ENCODE measurements at regions not wholly inside any gene's neighbourhood (a gene's known extent, or its start where the extent isn't known, plus 50 kb on each side); places are given as distances from the start of the nearest gene placed in this dataset.
"Not testable (repeated sequence)": the region's sequence is repeated elsewhere in the genome, so short reads cannot be mapped to it uniquely, and the experiment has no call there.

GRCh38 chr5:124105326-124105725, 593.3 kb downstream of the CSNK1G3 start:
- H3K27ac Mint-ChIP-seq: no peak overlapping the region
- no peak overlapping the region for H3K4me3 Mint-ChIP-seq
- no peaks in the 10 kb centered on the region for H3K36me3 Mint-ChIP-seq
- DNase-seq (ENCODE audit: low spot score in 2 of 2) (no peak), ATAC-seq (ENCODE audit: low read depth) (no peak)
- H3K9me3 Mint-ChIP-seq: no peaks in the 10 kb centered on the region
- H3K27me3 Mint-ChIP-seq: no peaks in the 10 kb centered on the region
- no peaks in the 10 kb centered on the region for H3K4me1 Mint-ChIP-seq

DNA sequence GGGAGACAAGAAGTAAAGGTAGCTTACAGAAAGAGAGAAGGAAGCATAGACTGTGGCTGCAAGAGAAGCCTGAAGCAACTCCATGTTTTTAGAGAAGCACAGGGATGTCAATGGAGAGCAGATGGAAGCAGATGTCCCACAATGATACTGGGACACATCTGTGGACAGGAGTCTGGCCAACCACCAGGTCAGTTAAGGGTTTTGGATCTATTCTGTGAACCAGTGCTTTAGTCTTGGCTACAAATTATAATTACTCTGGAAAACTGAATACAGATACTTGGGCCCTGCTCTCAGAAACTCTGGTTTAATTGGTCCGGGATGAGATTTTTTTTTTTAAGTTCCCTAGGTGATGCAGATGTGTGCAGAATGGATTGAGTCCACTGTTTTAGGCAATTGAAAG, 592.8 kb downstream of the CSNK1G3 start:
- DNase-seq (ENCODE audit: low spot score in 2 of 2): no peak
- Mint-ChIP-seq H3K36me3 (no peaks in the 10 kb centered on the region), H3K4me1 (no peaks in the 10 kb centered on the region), H3K4me3 (no peak overlapping the region), H3K9me3 (no peaks in the 10 kb centered on the region), H3K27me3 (no peaks in the 10 kb centered on the region), H3K27ac (no peak overlapping the region)
- no peak for ATAC-seq (ENCODE audit: low read depth)

DNA sequence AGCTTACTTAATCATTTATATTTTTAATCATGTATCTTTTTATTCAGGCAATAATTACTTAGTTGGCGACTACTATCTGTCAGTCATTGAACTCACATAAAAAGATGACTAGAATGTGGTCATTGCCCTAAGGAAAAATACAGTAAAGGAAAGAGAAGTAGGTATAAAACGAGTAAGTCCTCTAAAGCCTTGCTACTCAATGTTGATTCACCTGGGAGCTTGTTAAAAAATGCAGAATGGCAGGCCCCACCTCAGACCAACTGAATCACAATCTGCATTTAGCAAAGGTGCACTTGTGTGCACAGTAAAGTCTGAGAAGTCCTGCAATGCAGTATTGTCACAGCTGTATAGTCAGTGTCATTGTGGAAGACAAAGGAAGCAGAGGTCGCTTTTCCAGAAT, 592.4 kb downstream of the CSNK1G3 start:
- H3K27ac Mint-ChIP-seq: no peak overlapping the region
- no peak for ATAC-seq (ENCODE audit: low read depth)
- no peaks in the 10 kb centered on the region for H3K36me3 Mint-ChIP-seq
- H3K4me3 Mint-ChIP-seq: no peak overlapping the region
- no peaks in the 10 kb centered on the region for H3K27me3 Mint-ChIP-seq
- H3K9me3 Mint-ChIP-seq: no peaks in the 10 kb centered on the region
- H3K4me1 Mint-ChIP-seq: no peaks in the 10 kb centered on the region
- DNase-seq (ENCODE audit: low spot score in 2 of 2): no peak

GRCh38 chr5:124103671-124104070, 591.7 kb downstream of the CSNK1G3 start:
- no peaks in the 10 kb centered on the region for H3K36me3 Mint-ChIP-seq
- ATAC-seq (ENCODE audit: low read depth) (no peak), DNase-seq (ENCODE audit: low spot score in 2 of 2) (no peak)
- no peak overlapping the region for H3K27ac Mint-ChIP-seq
- H3K4me3 Mint-ChIP-seq: no peak overlapping the region
- H3K27me3 Mint-ChIP-seq: no peaks in the 10 kb centered on the region
- no peaks in the 10 kb centered on the region for H3K4me1 Mint-ChIP-seq
- no peaks in the 10 kb centered on the region for H3K9me3 Mint-ChIP-seq

- not testable (repeated sequence) for H3K27me3 Mint-ChIP-seq; H3K9me3 Mint-ChIP-seq; H3K4me1 Mint-ChIP-seq; H3K27ac Mint-ChIP-seq; H3K36me3 Mint-ChIP-seq; ATAC-seq (ENCODE audit: low read depth); H3K4me3 Mint-ChIP-seq; DNase-seq (ENCODE audit: low spot score in 2 of 2)
Measured at GRCh38 chr5:124103056-124103455, 591.1 kb downstream of the CSNK1G3 start.

DNA sequence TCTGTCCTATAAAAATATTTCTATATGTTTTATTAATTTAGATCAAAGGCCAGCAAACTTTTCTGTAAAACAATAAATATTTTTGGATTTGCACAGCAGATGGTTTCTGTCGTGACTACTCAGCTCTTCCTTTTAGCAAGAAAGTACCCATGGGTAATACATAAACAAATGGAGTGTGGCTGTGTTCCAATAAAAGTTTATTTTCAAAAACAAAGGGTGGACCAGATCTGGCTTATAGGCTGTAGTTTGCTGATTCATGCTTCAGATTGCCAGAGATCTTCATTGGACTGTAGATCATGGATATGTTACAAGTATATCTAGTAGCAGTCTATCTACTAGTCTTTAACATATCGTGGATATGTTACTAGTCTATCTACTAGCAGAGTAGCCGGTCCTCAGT, 590.5 kb downstream of the CSNK1G3 start:
- Mint-ChIP-seq H3K9me3 (no peaks in the 10 kb centered on the region), H3K36me3 (no peaks in the 10 kb centered on the region), H3K27ac (no peak overlapping the region), H3K4me1 (no peaks in the 10 kb centered on the region), H3K4me3 (no peak overlapping the region), H3K27me3 (no peaks in the 10 kb centered on the region)
- no peak for ATAC-seq (ENCODE audit: low read depth)
- DNase-seq (ENCODE audit: low spot score in 2 of 2): no peak

- Mint-ChIP-seq H3K4me1 (no peaks in the 10 kb centered on the region), H3K4me3 (no peak overlapping the region), H3K27me3 (no peaks in the 10 kb centered on the region), H3K9me3 (peaks cover 2% of the 10 kb centered on the region), H3K36me3 (no peaks in the 10 kb centered on the region), H3K27ac (no peak overlapping the region)
- ATAC-seq (ENCODE audit: low read depth) (no peak), DNase-seq (ENCODE audit: low spot score in 2 of 2) (no peak)
Measured at GRCh38 chr5:124093658-124094057, 581.7 kb downstream of the CSNK1G3 start.

DNA sequence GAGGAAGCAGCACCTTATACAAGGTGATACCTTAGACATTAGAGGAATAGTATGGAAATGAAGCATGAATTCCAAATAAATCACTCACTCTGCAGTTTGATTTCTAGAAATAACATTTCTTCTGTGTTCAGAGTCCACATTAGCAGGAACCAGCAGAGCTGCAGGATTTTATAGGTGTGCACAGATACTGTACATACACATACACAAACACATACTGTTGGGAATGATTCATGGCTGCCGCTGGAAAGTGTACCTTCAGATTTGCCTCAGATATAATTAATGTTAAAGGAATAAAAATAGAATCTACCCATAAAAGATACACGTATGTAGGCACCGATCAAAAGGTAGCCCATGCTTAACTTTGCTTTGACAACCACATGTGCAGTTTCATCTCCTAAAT, 578.1 kb downstream of the CSNK1G3 start:
- H3K27ac Mint-ChIP-seq: no peak overlapping the region
- H3K4me1 Mint-ChIP-seq: no peaks in the 10 kb centered on the region
- ATAC-seq (ENCODE audit: low read depth) (no peak), DNase-seq (ENCODE audit: low spot score in 2 of 2) (no peak)
- H3K4me3 Mint-ChIP-seq: no peak overlapping the region
- no peaks in the 10 kb centered on the region for H3K36me3 Mint-ChIP-seq
- peaks cover 2% of the 10 kb centered on the region for H3K9me3 Mint-ChIP-seq
- H3K27me3 Mint-ChIP-seq: no peaks in the 10 kb centered on the region

DNA sequence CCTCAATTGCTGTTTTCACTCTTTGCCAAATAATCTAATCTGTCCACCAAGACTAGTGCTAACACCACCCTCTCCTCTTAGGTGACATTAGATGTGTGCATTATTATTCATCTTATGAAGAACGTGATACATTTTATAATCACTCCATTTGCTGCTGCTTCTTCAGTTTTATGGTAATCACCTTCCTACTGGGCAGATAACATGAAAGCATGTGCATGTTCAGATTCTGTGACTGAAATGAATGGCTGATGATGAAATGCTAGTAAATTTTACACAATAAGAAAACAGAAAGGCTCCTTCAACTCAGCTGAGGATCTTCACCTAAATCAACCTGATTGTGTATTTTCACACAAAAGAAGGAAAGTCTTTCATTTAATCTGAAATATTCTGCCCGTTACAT, 577.6 kb downstream of the CSNK1G3 start:
- no peak overlapping the region for H3K27ac Mint-ChIP-seq
- no peak for ATAC-seq (ENCODE audit: low read depth)
- H3K27me3 Mint-ChIP-seq: no peaks in the 10 kb centered on the region

DNA sequence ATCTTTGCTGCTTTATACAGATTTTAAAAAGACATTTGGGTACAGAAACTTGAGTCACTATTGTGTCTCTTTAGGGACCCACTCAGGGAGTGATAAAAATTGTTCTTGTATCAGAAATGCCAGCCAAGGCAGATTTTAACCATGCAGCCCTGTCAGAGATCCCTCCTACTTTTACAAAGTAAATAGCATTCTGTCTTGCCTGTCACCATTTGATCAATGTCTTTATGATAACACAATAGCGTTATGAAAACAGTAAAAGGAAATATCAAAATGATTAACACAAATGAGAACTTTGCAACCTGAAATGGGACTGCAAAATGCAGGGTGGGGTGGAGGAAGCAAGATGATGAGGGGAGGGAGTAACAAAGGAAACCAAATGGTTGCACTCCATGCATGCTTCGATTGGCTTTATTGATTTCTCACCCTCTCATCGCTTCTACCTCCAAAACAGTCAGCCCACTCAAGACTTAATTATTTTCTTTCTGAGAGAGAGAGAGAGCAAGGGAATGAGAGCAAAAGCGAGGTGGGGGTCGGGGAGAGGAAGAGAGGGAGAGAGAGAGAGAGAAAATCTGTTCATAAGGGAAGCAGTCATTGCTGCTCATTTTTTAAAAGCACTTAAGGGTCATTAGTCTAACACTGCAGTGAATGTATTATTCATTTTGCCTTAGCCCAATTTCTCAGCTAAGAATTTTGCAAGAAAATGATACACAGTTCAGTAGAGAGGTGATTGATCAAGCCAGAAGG, 576.5 kb downstream of the CSNK1G3 start:
- H3K27ac Mint-ChIP-seq: no peak overlapping the region
- H3K4me1 Mint-ChIP-seq: peaks cover 2% of the 10 kb centered on the region
- DNase-seq (ENCODE audit: low spot score in 2 of 2) (no peak), ATAC-seq (ENCODE audit: low read depth) (no peak)
- H3K4me3 Mint-ChIP-seq: no peak overlapping the region
- no peaks in the 10 kb centered on the region for H3K27me3 Mint-ChIP-seq
- H3K9me3 Mint-ChIP-seq: no peaks in the 10 kb centered on the region
- no peaks in the 10 kb centered on the region for H3K36me3 Mint-ChIP-seq

More for the DNA sequence above, 577.6 kb downstream of the CSNK1G3 start:
- Mint-ChIP-seq H3K36me3 (no peaks in the 10 kb centered on the region), H3K4me1 (no peaks in the 10 kb centered on the region), H3K4me3 (no peak overlapping the region), H3K9me3 (no peaks in the 10 kb centered on the region)
- no peak for DNase-seq (ENCODE audit: low spot score in 2 of 2)

DNA sequence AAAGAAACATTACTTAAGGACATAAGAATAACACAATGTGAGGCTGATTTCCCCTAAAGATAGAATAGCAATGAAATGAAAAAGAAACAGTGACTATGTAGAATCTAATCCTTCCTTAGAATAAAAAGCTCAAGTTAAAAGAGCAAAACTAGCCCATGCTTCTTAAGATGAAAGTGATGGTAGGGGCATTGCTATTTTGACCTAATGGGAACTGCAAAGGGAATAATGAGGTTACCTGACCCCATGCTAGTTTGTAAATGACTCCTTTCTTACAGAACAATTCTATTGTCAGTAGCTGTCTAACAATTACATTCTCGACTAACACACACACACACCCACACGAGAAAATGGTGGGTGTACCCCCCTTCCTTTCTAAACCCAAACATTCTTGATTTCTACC, 575.8 kb downstream of the CSNK1G3 start:
- ATAC-seq (ENCODE audit: low read depth): no peak
- Mint-ChIP-seq H3K27ac (no peak overlapping the region), H3K36me3 (no peaks in the 10 kb centered on the region)

GRCh38 chr5:124080256-124080655, 568.3 kb downstream of the CSNK1G3 start:
- no peak for DNase-seq (ENCODE audit: low spot score in 2 of 2)
- Mint-ChIP-seq H3K9me3 (peaks cover 5% of the 10 kb centered on the region), H3K36me3 (peaks cover 2% of the 10 kb centered on the region), H3K27me3 (peaks cover 2% of the 10 kb centered on the region), H3K4me3 (no peak overlapping the region), H3K27ac (no peak overlapping the region), H3K4me1 (peaks cover 9% of the 10 kb centered on the region)
- ATAC-seq (ENCODE audit: low read depth): no peak

More for the DNA sequence above, 575.8 kb downstream of the CSNK1G3 start:
- H3K4me3 Mint-ChIP-seq: no peak overlapping the region
- peaks cover 2% of the 10 kb centered on the region for H3K4me1 Mint-ChIP-seq
- DNase-seq (ENCODE audit: low spot score in 2 of 2): no peak
- no peaks in the 10 kb centered on the region for H3K9me3 Mint-ChIP-seq
- H3K27me3 Mint-ChIP-seq: no peaks in the 10 kb centered on the region

- H3K9me3 Mint-ChIP-seq: peaks cover 5% of the 10 kb centered on the region
- H3K27me3 Mint-ChIP-seq: peaks cover 2% of the 10 kb centered on the region
- H3K4me3 Mint-ChIP-seq: no peak overlapping the region
- peaks cover 17% of the 10 kb centered on the region for H3K4me1 Mint-ChIP-seq
- ATAC-seq (ENCODE audit: low read depth) (no peak), DNase-seq (ENCODE audit: low spot score in 2 of 2) (no peak)
- no peak overlapping the region for H3K27ac Mint-ChIP-seq
- peaks cover 2% of the 10 kb centered on the region for H3K36me3 Mint-ChIP-seq
Measured at GRCh38 chr5:124079062-124079461, 567.1 kb downstream of the CSNK1G3 start.

- Mint-ChIP-seq H3K4me3 (no peak overlapping the region), H3K4me1 (peaks cover 11% of the 10 kb centered on the region), H3K36me3 (peaks cover 2% of the 10 kb centered on the region), H3K27me3 (no peaks in the 10 kb centered on the region), H3K27ac (no peak overlapping the region), H3K9me3 (peaks cover 5% of the 10 kb centered on the region)
- peak; percentile 99 for ATAC-seq (ENCODE audit: low read depth)
- DNase-seq (ENCODE audit: low spot score in 2 of 2): peak in 1 of 2 donors; percentile 8
Measured at GRCh38 chr5:124074500-124074899, 562.5 kb downstream of the CSNK1G3 start.

DNA sequence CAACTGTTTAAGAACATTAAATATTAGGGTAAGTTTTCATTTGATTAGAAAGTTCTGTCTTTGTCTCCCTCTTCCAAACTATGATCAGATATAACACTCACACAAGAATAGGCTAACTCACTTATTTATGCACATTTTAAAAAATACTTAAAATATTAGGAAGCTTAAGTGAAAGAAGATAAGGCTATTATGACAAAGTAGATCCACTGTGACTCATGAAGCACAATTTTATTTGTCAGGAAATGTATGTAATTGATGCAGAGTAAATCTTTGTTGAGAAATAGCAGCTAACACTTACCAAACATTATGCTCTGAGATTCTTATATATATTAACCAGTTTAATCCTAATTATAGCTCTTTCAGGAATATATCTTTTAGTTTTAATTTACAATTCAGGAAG, 560.6 kb downstream of the CSNK1G3 start:
- H3K4me1 Mint-ChIP-seq: peaks cover 11% of the 10 kb centered on the region
- no peak overlapping the region for H3K27ac Mint-ChIP-seq
- DNase-seq (ENCODE audit: low spot score in 2 of 2) (no peak), ATAC-seq (ENCODE audit: low read depth) (no peak)
- no peak overlapping the region for H3K4me3 Mint-ChIP-seq
- peaks cover 5% of the 10 kb centered on the region for H3K9me3 Mint-ChIP-seq
- H3K36me3 Mint-ChIP-seq: peaks cover 2% of the 10 kb centered on the region
- H3K27me3 Mint-ChIP-seq: no peaks in the 10 kb centered on the region
